Right lobe of liver (tissue), 6 donors: ENCODE measurements at regions not wholly inside any gene's neighbourhood (a gene's known extent, or its start where the extent isn't known, plus 50 kb on each side); places are given as distances from the start of the nearest gene placed in this dataset.
A peak's percentile ranks its signal among the peaks of the same experiment; 100 is the strongest.

ENCODE experiments used
- ATAC-seq, 4 donors: fragments of 200-7000 bp; cut with Tn5 transposase; one replicate each; pipeline ENCODE4 v1.9.1; 2020; ENCODE audit warnings: mild to moderate bottlenecking in 4 of 4, moderate library complexity in 4 of 4
- DNase-seq, 3 donors: peaks; one replicate each; pipeline ENCODE4 v3.0.0-alpha.2; 2020
- H3K27ac ChIP-seq, 3 donors: fragments of 200-600 bp; one replicate each; pipeline ENCODE4 v1.8.0; 2022
- H3K27me3 ChIP-seq, 2 donors: fragments of 200-600 bp; one replicate each; pipeline ENCODE4 v1.8.0; 2022
- H3K36me3 ChIP-seq, 4 donors: fragments of 200-600 bp; sonication (generic) in 1 of 4; one replicate each; pipeline versions ENCODE4 v1.5.1 to v1.8.0; 2017 to 2022; ENCODE audit warnings: control low read depth in 1 of 4
- H3K4me1 ChIP-seq, 4 donors: fragments of 200-600 bp; sonication (generic) in 1 of 4; one replicate each; pipeline versions ENCODE4 v1.5.1 to v1.8.0; 2017 to 2022; ENCODE audit warnings: control low read depth in 1 of 4
- H3K4me3 ChIP-seq, 3 donors: fragments of 200-600 bp; one replicate each; pipeline ENCODE4 v1.8.0; 2022
- H3K9me3 ChIP-seq, 4 donors: fragments of 200-600 bp; sonication (generic) in 1 of 4; one replicate each; pipeline versions ENCODE4 v1.5.1 to v1.8.0; 2017 to 2022; ENCODE audit warnings: control low read depth in 1 of 4
- CTCF ChIP-seq, 4 donors: fragments of 200-600 bp in 3 of 4; fragments of 450-650 bp in 1 of 4; IDR thresholded peaks; one replicate each; pipeline versions ENCODE4 v1.5.1 to v1.8.0; 2016 to 2022; ENCODE audit warnings: antibody characterized with exemption in 4 of 4, mild to moderate bottlenecking in 2 of 4
- POLR2A ChIP-seq: fragments of 450-650 bp; IDR thresholded peaks from one replicate; pipeline ENCODE4 v1.6.1; 2017; ENCODE audit warnings: antibody characterized with exemption, mild to moderate bottlenecking
- WGBS: methylation state at CpG from one replicate; pipeline ENCODE4 v1.1.6; 2018; ENCODE audit warnings: low coverage, low lambda C conversion rate; ENCODE audit not compliant: insufficient coverage; ENCODE audit errors: missing lambda C conversion rate; 5-methylcytosine and 5-hydroxymethylcytosine counted together
- intact Hi-C, 2 donors: fragments of 100-400 bp; cut with DNase I; formaldehyde crosslinking; loops; one replicate each; pipeline versions ENCODE4 v1.11.2 to v1.14.1; 2022
- donor health status: DM: no; HTN: yes; CAD: no.
- donor health status: DM: no; HTN: no; CAD: no.
- donor health status: DM: no; HTN: no; CAD: no.
- donor health status: DM: no; HTN: yes; CAD: no.
- donor health status: DM: no; HTN: yes; CAD: no.

GRCh38 chr20:20820785-20821483 lies 108.5 kb upstream of the RALGAPA2 start:
- intact Hi-C loops, result loop anchor here (10.0 kb wide), 1 partner anchor 156 kb away; no protein-coding TSS in a partner anchor
- 54% methylated on average over 9 of the region's 9 CpGs for WGBS
- no peaks in the 10 kb centered on the region for H3K9me3 ChIP-seq

DNA sequence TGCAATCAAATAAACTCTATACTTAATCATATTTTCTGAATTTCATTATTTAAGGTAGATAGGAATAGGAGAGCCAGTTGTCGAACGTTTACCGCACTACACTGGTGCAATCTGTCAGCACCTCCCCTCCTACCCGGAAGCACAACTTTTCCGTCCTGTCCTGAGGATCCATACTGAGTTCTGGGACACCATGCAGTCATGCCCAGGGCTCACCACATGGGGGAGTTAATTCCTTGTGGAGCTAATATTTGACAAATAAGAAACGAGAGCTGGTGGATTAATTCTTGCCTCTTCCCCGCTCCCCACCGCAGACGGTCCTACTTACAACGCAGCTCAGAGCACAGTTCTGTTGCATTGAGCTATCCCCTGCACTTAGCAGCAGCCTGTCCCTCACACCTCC lies 107.7 kb upstream of the RALGAPA2 start:
- no peak for DNase-seq
- intact Hi-C loops, result loop anchor here (10.0 kb wide), 1 partner anchor 155 kb away; no protein-coding TSS in a partner anchor

More at GRCh38 chr20:20820785-20821483, 108.5 kb upstream of the RALGAPA2 start:
- H3K4me1 ChIP-seq, result no peaks in the 10 kb centered on the region
- H3K4me3 ChIP-seq, result no peak overlapping the region
- DNase-seq, result no peak
- TF ChIP-seq CTCF (IDR thresholded peaks at IDR 0.05), result no peak
- no peak for TF ChIP-seq POLR2A
- H3K27me3 ChIP-seq, result no peaks in the 10 kb centered on the region
- H3K36me3 ChIP-seq, result no peaks in the 10 kb centered on the region
- no peak for ATAC-seq
- no peak overlapping the region for H3K27ac ChIP-seq

DNA sequence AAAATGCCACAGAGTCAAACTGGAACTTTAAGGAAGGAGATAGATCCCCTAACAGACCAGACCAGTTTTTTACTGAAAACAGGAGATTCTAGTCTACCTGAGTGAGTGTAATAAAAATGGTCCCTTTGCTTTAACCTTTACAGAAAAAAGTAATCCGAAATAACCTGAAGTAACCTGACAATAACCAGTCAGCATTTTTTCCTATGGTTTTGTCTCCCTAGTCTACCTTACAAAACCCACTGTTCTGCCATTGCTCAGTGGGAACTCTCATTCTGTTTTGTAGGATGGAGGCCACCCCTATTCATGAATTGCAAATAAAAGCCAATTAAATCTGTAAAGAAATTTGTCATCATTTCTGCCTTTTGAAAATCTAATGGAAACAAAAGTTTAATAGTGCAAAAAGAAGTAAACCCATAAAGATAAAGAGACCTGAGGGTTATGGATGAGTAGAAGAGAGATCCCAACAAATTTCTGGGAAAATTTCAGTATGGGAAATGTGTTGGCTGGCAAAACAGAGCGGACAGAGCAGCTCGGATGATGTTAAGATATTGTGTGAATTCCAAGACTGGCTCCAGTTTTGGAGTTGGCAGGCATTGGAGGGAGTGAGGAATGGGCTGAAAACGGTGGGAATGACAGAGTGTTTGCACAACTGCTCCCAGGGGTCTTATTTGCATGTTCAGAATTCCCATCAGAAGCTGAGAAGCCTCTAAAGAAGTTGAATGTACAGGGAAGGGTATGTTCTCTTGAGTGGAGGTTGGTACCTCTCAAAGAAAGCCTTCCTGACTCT lies 104.7 kb upstream of the RALGAPA2 start:
- DNase-seq (no peak), ATAC-seq (no peak)
- Histone ChIP-seq H3K4me3 (no peak overlapping the region), H3K9me3 (no peaks in the 10 kb centered on the region), H3K36me3 (no peaks in the 10 kb centered on the region), H3K4me1 (no peaks in the 10 kb centered on the region), H3K27me3 (no peaks in the 10 kb centered on the region), H3K27ac (no peak overlapping the region)
- TF ChIP-seq CTCF (IDR thresholded peaks at IDR 0.05) (no peak), POLR2A (no peak)
- 76% methylated on average over 4 of the region's 4 CpGs for WGBS
- intact Hi-C loops, result no loop called here

More for the DNA sequence above, 107.7 kb upstream of the RALGAPA2 start:
- peak in 3 of 4 donors; percentile 42 to 63 (median 53) for ATAC-seq
- Histone ChIP-seq H3K27me3 (no peaks in the 10 kb centered on the region), H3K4me3 (no peak overlapping the region), H3K27ac (no peak overlapping the region), H3K36me3 (no peaks in the 10 kb centered on the region), H3K9me3 (no peaks in the 10 kb centered on the region), H3K4me1 (no peaks in the 10 kb centered on the region)
- TF ChIP-seq CTCF (IDR thresholded peaks at IDR 0.05) (peak; percentile 26 to 47 (median 38)), POLR2A (no peak)
- 61% methylated on average over 9 of the region's 10 CpGs for WGBS

GRCh38 chr20:20815711-20816455 lies 103.4 kb upstream of the RALGAPA2 start:
- WGBS, result 71% methylated on average over 4 of the region's 4 CpGs
- Histone ChIP-seq H3K4me1 (no peaks in the 10 kb centered on the region), H3K27ac (no peak overlapping the region), H3K4me3 (no peak overlapping the region), H3K9me3 (no peaks in the 10 kb centered on the region), H3K27me3 (no peaks in the 10 kb centered on the region), H3K36me3 (no peaks in the 10 kb centered on the region)
- ATAC-seq, result no peak
- TF ChIP-seq POLR2A, result no peak
- no peak for TF ChIP-seq CTCF (IDR thresholded peaks at IDR 0.05)
- no peak for DNase-seq
- intact Hi-C loops, result no loop called here
